Stimulated activated CD8-positive, alpha-beta memory T cell treated with anti-CD3 and anti-CD28 coated beads, Interleukin-4, amount 100 ng/mL, for 48 hours (primary cell): ENCODE measurements at regions not wholly inside any gene's neighbourhood (a gene's known extent, or its start where the extent isn't known, plus 50 kb on each side); places are given as distances from the start of the nearest gene placed in this dataset.

Experiments
- DNase-seq: peaks from one replicate; pipeline ENCODE4 v3.0.0-alpha.2; 2020

GRCh38 chr20:51917886-51918535 lies 115.7 kb upstream of the SALL4 start:
- DNase-seq = no peak

DNA sequence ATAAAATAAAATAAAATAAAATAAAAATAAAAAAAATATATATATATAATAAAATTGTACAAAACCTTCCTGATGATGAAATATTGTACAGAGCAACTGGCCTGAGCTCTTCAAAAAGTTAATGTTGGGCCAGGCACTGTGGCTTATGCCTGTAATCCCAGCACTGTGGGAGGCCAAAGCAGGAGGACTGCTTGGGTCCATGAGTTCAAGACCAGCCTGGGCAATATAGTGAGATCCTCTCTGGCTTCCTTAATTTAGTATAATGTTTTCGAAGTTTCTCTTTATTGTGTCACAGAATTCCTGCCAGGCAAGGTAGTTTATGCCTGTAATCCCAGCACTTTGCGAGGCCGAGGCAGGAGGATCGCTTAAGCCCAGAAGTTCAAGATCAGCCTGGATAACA lies 113.9 kb upstream of the SALL4 start:
- DNase-seq = no peak

DNA sequence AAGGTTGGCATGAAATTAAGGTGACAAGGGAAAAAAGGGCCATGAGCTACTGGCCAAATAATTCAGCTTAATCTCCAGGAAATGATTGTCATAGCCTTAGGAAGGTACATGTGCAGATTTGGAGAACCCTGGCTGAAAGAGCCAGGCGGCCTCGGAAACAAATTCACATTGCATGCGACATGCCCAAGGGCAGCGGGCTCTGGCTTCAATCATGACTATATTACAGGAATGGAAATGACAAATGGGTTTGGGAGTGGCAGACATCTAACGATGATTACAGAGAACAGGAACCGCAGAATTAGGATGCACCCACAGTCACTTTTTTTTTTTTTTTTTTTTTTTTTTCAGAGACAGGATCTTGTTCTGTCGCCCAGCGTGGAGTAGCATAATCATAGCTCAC lies 112.4 kb upstream of the SALL4 start:
- DNase-seq = no peak

DNA sequence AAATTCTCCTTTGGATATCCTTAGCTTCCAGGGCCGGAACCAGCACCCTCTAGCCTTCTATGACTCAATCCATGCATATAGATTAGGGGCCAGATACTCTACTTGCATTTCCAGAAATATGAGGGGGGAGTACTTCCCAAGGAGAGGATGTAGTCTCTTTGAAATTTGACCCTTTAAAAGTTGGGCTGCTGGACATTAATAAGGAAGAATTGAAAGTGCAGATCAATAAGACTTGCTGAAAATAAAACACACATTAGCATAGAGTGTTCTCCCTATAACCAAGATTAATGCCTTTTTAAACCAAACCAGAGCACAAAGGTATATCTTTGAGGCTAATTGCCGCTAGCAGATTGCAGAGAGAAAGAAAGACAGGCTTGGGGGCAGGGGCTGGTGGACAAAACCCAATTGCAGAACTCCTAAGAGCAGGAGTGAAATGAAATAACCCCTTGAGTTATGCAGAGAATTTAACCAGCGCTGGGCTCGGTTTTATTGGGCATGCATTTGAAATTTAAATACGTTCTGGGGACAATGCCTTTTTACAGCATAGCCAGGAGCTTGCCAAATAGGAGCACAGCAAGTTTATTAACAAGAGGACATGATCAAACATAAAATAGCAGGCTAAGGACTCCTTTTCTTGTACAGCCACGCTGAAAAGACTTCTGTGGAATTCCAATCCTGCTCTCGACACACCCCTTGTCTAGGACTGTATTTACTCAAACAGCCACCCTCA lies 108.2 kb upstream of the SALL4 start:
- DNase-seq = no peak

GRCh38 chr20:51906679-51907078 lies 104.4 kb upstream of the SALL4 start:
- DNase-seq = no peak

DNA sequence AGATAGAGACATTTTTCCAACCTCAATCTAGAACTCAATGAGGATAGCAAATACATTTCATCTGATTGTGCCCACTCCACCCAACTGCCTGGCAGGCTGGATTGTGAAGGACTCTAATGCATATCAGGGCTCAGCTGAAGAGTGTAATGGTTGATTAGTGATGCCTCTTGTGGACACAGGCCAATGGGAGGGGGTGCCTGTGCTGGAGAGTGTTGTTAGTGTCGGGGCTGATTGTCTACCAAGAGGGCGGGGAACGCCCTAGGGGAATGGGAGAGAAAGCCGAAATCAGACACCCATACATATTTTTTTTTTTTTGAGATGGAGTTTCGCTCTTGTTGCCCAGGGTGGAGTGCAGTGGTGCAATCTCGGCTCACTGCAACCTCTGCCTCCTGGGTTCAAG lies 103.7 kb upstream of the SALL4 start:
- no peak for DNase-seq

DNA sequence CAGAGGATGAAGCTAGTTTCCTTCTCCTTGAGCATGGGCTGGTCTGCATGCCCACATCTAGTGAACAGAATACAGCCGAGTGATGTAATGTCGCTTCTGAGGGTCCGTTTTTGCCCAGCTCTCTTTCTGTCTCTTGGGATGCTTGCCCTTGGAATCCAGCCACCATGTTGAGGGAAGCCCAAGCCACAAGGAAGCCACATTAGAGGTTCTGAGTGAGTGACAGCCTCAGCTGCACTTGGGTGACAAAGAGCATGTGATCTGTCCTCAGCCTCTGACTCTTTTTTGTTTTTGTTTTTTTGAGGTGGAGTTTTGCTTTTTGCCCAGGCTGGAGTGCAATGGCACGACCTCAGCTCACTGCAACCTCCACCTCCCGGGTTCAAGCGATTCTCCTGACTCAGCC lies 100.6 kb upstream of the SALL4 start:
- no peak for DNase-seq

GRCh38 chr20:51900443-51900842 lies 98.1 kb upstream of the SALL4 start:
- DNase-seq = no peak

DNA sequence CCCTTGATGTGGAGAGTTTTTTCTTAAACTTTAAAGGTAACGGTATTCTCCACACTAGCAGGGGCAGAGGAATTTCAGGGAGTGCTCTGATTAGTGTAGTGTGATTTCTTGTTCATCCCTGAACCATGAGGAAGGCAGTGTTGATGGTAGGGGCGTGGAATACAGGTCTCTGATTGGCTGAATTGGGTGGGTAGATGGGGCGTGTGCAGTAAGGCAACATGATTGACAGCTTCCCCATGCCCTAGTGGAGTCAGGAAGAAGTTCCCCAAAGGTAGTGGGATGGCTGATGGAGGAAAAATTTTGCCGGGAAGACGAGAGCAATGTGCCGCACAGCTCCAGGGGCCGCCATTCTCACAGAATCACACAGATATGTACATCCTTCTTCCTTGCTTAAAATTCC lies 97.4 kb upstream of the SALL4 start:
- no peak for DNase-seq

DNA sequence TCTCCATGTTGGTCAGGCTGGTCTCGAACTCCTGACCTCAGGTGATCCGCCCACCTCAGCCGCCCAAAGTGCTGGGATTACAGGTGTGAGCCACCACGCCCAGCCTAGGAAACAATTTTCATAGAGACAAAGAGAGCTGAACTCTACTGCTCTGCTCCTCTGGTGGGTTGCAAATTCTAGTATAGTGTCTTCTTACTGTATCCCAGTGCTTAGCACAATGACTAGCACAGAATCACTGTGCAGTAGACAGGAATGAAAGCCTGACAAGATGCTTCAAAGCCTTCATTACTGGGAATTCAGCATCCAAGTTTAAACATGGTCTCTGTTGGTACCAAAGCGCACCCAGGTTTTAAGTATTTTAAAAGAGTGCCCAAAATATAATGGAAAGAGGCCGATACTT lies 96.5 kb upstream of the SALL4 start:
- DNase-seq = no peak

DNA sequence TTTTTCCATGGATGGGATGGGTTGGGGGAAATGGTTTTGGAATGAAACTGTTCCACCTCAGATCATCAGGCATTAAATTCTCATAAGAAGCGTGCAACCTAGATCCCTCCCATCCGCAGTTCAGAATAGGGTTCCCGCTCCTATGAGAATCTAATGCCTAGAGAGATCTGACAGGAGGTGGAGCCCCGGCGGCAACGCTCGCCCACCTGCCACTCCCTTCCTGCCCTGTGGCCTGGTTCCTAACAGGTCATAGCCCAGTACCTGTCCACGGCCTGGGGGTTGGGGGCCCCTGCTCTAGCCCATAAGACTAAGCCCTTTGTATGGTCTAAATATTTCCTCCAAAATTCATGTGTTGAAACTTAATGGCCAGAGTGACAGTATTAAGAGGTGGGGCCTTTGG lies 92.3 kb upstream of the SALL4 start:
- DNase-seq = no peak

DNA sequence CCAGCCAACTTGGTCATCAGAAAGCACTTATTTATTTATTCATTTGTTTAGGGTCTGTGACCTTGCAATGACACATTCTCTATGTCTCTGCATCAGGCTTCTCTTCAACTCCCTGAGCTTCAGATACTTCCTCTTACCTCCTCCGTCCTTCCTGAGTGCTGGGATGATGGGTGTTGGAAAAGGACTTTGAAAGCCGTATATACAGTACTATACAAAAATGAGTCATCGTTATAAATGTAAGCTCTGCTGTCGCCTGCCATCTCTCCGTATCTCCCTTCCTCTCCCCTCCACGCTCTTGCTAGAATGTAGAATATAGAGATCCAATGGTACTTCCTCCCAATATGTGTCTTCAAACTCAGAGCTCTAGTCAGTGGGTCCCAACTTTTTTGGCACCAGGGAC lies 91.9 kb upstream of the SALL4 start:
- DNase-seq = no peak

DNA sequence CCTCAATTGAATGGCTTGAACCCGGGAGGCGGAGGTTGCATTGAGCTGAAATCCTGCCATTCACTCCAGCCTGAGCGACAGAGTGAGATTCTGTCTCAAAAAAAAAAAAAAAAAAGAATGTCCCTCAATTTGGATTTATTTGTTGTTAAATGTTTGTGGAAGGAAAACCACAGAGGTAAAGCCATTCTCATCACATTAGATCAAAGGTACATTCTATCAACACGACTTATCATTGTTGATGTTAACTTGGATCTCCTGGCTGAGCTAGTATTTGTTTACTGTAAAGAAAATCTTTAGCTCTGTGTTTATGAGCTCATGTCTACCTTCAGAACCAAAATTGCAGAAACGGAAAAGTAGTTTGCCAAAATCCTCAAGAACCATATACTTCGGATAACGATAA lies 91.4 kb upstream of the SALL4 start:
- no peak for DNase-seq

GRCh38 chr20:51890003-51890402 lies 87.7 kb upstream of the SALL4 start:
- DNase-seq = no peak

DNA sequence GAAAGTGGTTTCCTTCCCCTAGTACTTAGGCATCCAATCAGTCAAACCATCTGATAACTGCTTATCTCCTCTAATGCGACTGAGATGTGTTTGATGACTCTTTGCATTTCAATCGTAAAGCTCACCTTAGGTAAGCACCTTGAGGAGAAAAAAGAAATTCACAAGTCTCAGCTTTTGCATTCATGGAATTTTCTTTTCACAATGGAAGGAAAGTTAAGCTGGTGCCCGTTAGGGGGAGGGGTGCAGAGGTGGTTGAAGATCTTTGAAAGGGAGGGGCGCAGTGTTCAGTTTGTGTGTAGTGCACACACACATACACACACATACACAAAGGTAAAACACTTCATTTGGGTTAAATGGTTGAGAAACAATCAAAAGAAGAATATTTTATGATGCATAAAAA lies 87.1 kb upstream of the SALL4 start:
- no peak for DNase-seq

DNA sequence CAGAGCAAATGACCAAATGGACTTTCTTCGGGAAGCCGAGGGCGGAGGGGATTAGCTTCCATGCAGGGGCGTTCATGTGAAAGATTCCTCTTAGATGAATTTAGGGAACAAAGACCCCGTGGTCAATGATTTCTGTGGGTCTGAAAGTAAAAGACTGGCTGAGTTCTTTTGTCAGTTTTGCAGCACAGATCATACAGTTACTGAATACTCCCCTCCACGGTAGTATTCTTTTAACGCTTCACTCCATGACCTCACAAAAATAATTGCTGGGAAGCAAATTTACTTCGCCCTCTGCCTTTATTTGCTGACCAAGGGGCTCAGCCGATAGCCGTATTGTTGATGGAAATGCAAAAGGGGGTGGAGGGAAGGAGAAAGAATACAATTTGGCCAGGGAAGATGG lies 86.0 kb upstream of the SALL4 start:
- DNase-seq = no peak

GRCh38 chr20:51886891-51887608 lies 84.7 kb upstream of the SALL4 start:
- no peak for DNase-seq

DNA sequence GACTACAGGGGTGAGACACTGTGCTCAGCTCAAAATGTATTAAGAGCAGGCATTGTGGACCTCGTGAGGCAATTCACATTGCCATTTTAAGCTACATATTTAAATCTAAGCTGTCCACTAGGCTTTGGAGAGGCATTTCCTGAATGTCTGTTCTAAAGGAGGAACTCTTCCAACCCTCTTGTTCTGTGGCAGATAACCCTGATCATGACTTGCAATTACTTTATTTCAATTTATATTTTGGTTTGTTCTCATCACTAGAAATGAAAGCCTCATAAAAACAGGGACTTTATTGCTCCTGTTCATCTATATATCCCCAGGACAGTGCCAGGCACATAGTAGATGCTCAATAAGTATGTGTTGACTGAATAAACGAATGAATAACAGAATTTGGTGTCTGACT lies 84.0 kb upstream of the SALL4 start:
- no peak for DNase-seq

- no peak for DNase-seq
Measured at GRCh38 chr20:51884561-51884960, 82.2 kb upstream of the SALL4 start.

GRCh38 chr20:51880188-51880587 lies 77.9 kb upstream of the SALL4 start:
- no peak for DNase-seq

GRCh38 chr20:51876313-51876940 lies 74.1 kb upstream of the SALL4 start:
- no peak for DNase-seq

DNA sequence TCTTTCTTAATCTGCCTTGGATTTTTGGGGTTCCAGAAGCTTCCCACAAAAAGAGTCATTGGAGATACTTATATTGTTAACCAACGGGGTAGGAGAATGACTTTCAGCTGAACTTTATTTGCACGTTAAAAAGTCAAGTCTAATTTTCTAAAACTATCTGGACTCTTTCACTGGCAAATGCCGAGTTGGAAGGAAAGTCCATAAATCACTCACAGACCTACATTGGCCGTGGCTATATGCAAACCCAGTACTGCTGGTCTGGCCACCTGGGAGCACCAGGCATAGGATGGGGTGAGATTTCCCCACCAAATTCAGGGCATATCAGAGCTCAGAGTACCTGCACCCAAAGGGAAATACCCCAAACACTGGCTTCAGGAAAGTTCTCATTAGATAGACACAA lies 71.3 kb upstream of the SALL4 start:
- DNase-seq = no peak

- DNase-seq = no peak
Measured at GRCh38 chr20:51871943-51872342, 69.6 kb upstream of the SALL4 start.

DNA sequence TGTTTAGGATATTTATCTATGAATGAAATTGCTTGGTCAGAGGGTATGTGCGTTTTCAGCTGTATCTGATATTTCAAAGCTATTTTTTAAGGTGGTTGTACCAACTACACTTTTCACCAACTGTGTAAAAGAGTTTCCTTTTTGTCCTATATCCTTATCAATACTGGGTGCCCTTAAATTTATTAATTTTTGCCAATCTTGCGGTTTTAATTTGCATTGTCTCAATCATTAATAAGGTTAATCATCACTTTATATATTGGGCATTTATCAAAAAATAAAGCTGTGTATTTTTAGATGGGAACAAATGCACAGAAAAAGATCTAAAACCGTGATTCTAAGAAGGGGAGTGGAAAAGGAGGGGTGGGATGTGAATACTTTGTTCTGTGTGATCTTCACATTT lies 66.7 kb upstream of the SALL4 start:
- no peak for DNase-seq
